ENCODE measurements at regions not wholly inside any gene's neighbourhood (a gene's known extent, or its start where the extent isn't known, plus 50 kb on each side); places are given as distances from the start of the nearest gene placed in this dataset.

DNA sequence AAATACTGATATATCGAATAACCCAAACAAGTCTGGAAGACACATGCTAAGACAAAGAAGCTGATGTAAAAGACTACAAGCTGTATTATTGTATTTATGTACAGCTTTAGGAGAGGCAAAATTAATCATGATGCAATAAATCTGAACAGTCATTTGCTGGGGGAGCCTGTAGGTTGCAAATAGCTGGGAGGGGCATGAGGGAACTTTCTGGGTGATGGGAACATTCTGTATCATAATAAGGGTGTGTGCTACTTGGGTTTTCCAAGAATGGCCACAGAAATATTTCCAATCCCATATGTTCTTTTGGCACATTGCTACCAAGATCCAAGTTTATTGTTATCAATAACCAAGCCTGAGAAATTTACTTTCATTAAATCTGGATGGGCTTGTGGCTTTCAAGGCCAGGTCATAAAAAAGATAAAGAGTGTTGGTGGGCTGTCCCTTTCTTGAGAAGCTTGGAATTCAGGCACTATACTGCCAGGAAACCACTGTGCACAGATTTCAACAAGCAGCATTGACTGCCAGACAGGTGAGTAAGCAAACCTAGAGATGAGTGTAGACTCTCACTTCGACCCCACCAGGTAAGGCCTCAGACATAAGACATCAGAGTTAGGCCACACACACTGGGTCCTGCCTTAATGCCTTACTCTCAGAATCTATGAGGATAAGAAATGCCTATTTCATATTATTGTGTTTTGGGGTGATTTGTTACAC lies 629.7 kb upstream of the FZD8 start:
- H3K36me3 Mint-ChIP-seq (ENCODE audit: low read depth): no peaks in the 10 kb centered on the region
- no peak overlapping the region for H3K27ac Mint-ChIP-seq
- H3K9me3 Mint-ChIP-seq: peaks cover 11% of the 10 kb centered on the region
- no peaks in the 10 kb centered on the region for H3K27me3 Mint-ChIP-seq
- ATAC-seq (replicated peaks): no peak
- no peak overlapping the region for H3K4me3 Mint-ChIP-seq
- no peaks in the 10 kb centered on the region for H3K4me1 Mint-ChIP-seq

DNA sequence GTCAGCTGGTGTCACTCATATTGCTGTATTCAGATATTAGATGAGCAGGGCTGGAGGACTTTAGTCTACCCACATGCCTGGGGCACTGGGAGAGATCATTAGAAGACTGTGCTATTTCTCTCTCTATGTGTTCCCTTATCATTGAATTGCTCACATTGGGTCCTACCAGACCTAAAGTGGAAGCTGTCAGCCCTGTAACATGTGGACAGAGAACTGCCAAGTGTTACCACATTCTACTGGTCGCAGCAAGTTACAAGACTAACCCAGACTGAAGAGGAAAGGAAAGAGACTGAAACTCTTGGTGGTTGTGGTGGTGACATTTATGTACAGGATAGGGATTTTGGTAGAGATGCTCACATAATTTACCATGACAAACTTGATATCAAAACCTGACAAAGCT lies 627.1 kb upstream of the FZD8 start:
- peaks cover 13% of the 10 kb centered on the region for H3K9me3 Mint-ChIP-seq
- no peaks in the 10 kb centered on the region for H3K4me1 Mint-ChIP-seq
- no peak overlapping the region for H3K27ac Mint-ChIP-seq
- H3K36me3 Mint-ChIP-seq (ENCODE audit: low read depth): no peaks in the 10 kb centered on the region
- no peak for ATAC-seq (replicated peaks)
- H3K4me3 Mint-ChIP-seq: no peak overlapping the region
- no peaks in the 10 kb centered on the region for H3K27me3 Mint-ChIP-seq

DNA sequence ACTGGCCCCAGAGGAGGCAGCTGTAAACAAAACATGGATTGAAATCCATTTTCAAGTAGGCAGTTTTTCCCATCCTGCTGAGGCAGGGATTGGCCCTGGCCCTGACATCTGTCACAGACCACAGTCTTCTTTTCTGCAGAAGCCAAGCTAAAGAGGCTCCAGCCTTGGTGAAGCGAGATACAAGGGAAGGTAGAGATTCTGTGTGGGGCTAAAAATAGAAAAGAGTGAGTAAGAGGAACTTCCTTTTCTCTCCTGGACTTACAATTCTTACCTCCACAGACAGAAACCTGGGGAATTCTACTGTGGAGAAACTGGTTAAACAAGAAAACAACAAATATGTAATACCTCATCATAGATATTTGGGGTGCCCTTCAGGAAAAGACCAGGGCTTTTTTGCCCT lies 624.8 kb upstream of the FZD8 start:
- H3K9me3 Mint-ChIP-seq: peaks cover 9% of the 10 kb centered on the region
- H3K36me3 Mint-ChIP-seq (ENCODE audit: low read depth): no peaks in the 10 kb centered on the region
- no peak for ATAC-seq (replicated peaks)
- H3K4me3 Mint-ChIP-seq: no peak overlapping the region
- no peaks in the 10 kb centered on the region for H3K27me3 Mint-ChIP-seq
- no peak overlapping the region for H3K27ac Mint-ChIP-seq
- no peaks in the 10 kb centered on the region for H3K4me1 Mint-ChIP-seq

DNA sequence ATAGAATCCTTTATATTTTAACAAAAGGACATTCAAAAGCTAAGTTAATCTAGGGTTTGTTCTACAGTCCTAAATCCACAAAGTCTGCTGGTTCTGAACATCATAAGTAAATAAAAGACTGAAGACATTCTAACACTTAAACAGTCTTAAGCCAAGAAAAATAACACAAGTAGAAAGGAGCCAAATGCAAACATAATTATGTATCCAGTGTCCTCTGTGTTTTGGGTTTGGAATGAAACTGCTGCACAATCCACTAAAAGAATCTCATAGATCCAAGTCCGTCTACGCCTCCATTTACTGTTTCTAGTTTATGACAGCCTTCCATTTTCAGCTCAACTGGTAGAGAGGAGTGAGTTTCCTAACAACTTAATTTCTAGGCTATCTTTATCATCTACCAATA lies 623.6 kb upstream of the FZD8 start:
- H3K36me3 Mint-ChIP-seq (ENCODE audit: low read depth): no peaks in the 10 kb centered on the region
- no peaks in the 10 kb centered on the region for H3K4me1 Mint-ChIP-seq
- H3K27ac Mint-ChIP-seq: no peak overlapping the region
- peaks cover 9% of the 10 kb centered on the region for H3K9me3 Mint-ChIP-seq
- no peak for ATAC-seq (replicated peaks)
- H3K4me3 Mint-ChIP-seq: no peak overlapping the region
- H3K27me3 Mint-ChIP-seq: no peaks in the 10 kb centered on the region

DNA sequence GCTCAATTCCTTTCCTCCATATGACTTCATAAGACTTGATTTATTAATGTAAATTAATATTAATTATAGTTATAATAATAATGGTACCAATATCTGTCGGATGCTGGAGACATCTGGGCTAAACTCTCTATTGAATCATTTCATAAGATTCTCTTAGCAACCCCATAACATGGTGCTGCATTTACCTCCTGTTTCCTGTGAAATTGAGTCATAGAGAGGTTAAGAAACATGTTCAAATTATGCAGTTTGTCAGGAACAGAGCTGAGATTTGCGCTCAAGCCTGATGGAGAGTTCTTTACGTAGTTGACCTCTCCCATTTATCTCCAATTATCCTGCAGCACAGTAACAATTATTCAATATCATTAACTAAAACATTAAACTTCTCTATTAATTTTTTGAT lies 621.8 kb upstream of the FZD8 start:
- Mint-ChIP-seq H3K4me3 (no peak overlapping the region), H3K36me3 (ENCODE audit: low read depth) (no peaks in the 10 kb centered on the region), H3K27ac (no peak overlapping the region), H3K4me1 (no peaks in the 10 kb centered on the region), H3K9me3 (peaks cover 19% of the 10 kb centered on the region), H3K27me3 (no peaks in the 10 kb centered on the region)
- ATAC-seq (replicated peaks): no peak

DNA sequence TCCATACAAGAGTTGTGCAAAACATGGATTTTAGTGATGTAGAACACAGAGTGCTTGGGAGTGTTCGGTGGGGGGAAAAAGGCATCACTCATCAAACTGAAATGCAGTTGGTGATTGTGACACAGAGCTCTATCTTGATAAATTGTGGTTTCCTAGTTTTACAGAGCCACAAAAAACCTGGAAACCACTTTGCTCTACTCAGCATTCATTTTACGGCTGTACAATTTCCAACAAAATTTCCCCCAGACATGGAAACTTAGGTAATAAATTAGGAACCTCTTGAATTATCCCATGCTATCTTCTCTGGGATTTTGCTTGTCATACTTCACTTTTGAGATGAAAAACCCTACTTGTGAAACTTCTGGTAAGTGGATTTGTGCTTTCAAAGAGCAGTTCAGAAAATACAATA lies 614.9 kb upstream of the FZD8 start:
- H3K9me3 Mint-ChIP-seq: peaks cover 14% of the 10 kb centered on the region
- no peak for ATAC-seq (replicated peaks)
- no peak overlapping the region for H3K4me3 Mint-ChIP-seq
- H3K4me1 Mint-ChIP-seq: no peaks in the 10 kb centered on the region
- H3K27ac Mint-ChIP-seq: no peak overlapping the region
- H3K36me3 Mint-ChIP-seq (ENCODE audit: low read depth): no peaks in the 10 kb centered on the region
- no peaks in the 10 kb centered on the region for H3K27me3 Mint-ChIP-seq

DNA sequence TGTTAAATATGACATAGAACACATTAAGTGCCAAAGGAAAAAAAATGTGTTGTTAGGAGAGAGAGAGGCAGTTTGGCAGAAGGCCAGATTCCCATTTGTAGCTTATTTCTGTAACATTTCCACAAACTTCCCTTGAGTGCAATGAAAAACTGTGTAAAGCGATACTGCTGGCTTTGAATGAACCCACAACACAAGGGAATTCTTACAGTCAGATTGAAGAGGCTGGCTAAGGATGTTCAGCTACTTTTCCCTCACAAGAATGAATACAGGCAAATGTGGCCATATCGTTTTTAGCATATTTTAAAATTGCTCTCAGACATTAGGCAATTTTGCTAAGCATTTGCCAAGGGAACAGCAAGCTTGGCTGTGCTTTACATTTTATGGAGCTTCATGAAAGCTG lies 614.1 kb upstream of the FZD8 start:
- no peak for ATAC-seq (replicated peaks)
- H3K27ac Mint-ChIP-seq: no peak overlapping the region
- H3K27me3 Mint-ChIP-seq: no peaks in the 10 kb centered on the region
- H3K9me3 Mint-ChIP-seq: peaks cover 16% of the 10 kb centered on the region
- H3K4me3 Mint-ChIP-seq: no peak overlapping the region
- H3K36me3 Mint-ChIP-seq (ENCODE audit: low read depth): no peaks in the 10 kb centered on the region
- no peaks in the 10 kb centered on the region for H3K4me1 Mint-ChIP-seq

DNA sequence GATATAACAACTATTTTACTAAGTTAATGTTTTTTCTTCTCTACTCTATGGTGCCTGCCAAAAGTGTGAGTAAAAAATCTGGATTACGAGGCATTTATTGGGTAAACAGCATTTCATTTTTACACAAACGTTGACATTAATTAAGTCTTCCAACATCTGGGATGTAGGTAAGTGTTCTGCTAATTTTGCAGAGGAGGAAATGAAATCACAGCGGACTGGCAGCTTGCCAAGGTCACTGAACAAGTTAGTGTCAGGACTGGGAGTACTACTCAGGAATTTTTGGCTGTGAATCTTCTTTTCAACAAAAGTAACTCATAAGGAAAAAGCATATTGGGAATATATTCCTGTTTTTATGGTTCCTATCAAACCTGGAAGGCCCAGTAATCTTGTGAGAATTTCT lies 612.1 kb upstream of the FZD8 start:
- Mint-ChIP-seq H3K27ac (no peak overlapping the region), H3K4me3 (no peak overlapping the region), H3K36me3 (ENCODE audit: low read depth) (no peaks in the 10 kb centered on the region), H3K27me3 (no peaks in the 10 kb centered on the region), H3K4me1 (no peaks in the 10 kb centered on the region), H3K9me3 (peaks cover 8% of the 10 kb centered on the region)
- no peak for ATAC-seq (replicated peaks)

DNA sequence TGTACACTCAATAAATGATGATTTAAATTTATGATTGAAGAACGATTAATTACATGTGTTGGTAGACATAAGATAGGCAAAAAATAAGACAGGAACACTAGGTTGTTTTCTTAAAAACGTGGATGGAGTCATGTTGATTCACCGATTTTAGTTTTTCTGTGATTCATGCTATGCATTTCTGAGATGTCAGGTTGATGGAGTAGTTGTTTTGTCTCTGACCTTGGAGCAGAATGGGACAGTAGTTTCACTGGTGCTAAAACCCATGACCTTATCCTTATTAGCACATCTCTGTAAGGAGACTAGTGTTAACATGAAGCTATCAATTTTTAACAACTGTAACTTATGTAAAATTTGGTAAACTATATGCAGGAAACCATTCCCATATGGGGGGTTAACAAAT lies 611.6 kb upstream of the FZD8 start:
- Mint-ChIP-seq H3K4me3 (no peak overlapping the region), H3K27ac (no peak overlapping the region), H3K4me1 (no peaks in the 10 kb centered on the region), H3K9me3 (peaks cover 8% of the 10 kb centered on the region), H3K36me3 (ENCODE audit: low read depth) (no peaks in the 10 kb centered on the region), H3K27me3 (no peaks in the 10 kb centered on the region)
- no peak for ATAC-seq (replicated peaks)

DNA sequence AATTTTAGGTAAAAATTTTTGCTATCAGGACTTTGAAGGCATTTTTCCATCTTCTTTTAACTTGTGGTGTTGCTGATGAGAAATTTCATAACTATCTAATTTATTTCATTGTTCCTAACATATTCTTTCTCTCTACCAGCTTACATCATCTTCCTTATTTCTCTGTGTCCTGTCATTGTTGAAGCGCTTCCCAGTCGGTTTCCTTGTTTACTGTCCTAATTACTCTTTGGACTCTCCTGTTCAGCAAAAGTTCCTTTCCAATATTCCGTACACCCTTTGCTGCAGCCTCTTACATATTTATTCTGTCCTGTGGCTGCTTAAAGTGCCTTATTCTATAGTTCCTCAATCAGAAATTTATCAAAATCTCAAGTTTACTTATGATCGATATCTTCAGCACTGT lies 609.0 kb upstream of the FZD8 start:
- H3K4me3 Mint-ChIP-seq: no peak overlapping the region
- no peak for ATAC-seq (replicated peaks)
- H3K9me3 Mint-ChIP-seq: peaks cover 12% of the 10 kb centered on the region
- no peaks in the 10 kb centered on the region for H3K27me3 Mint-ChIP-seq
- no peak overlapping the region for H3K27ac Mint-ChIP-seq
- no peaks in the 10 kb centered on the region for H3K36me3 Mint-ChIP-seq (ENCODE audit: low read depth)
- H3K4me1 Mint-ChIP-seq: no peaks in the 10 kb centered on the region

DNA sequence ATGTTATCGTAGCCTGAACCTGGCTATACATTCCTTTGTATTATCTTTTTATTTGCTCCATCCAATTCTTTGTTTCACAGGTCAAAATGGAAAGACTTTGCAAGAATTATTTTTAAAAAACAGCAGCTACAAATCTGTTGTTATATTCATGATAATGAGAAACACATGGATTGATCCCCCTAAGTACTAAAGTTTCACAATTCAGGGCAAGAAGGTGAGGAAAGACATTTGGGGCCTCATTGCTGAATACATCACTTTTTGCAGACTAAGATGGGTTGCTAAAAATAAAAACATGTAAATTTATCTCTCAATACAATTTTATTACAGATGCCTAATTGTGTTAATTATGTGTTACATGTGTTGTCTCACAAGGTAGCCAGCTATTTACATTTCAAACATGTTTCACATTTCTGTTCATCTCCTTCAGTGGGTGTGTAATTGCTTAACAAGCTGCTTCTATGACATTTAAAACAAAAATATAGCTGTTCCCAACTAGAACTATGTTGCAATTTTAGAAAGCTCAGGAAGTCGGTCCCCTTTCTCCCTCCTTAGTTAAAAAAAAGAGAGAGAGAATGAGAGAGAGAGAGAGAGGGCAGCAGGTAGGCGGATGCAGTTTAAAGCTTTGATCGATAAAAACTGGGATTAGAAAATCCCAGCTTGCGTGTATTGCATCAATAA lies 606.3 kb upstream of the FZD8 start:
- Mint-ChIP-seq H3K4me3 (no peak overlapping the region), H3K9me3 (peaks cover 12% of the 10 kb centered on the region), H3K4me1 (no peaks in the 10 kb centered on the region), H3K27ac (no peak overlapping the region), H3K27me3 (no peaks in the 10 kb centered on the region), H3K36me3 (ENCODE audit: low read depth) (no peaks in the 10 kb centered on the region)
- no peak for ATAC-seq (replicated peaks)

DNA sequence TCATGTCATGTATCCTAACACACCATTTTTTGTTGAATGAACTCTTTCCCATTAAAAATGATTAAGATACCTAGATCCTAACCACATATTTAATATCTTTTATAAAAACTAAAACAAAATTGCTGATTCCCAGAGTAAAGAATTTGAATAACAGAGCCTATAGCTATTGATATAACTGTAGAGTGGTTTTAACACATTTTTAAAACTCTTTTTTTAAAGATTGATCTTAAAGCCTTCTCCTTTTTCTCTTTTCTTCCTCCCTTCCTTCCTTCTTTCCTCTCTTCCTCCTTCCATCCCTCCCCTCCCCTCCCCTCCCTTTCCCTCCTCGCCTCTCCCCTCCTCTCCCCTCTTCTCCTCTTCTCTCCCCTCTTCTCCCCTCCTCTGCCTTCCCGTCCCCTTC lies 605.4 kb upstream of the FZD8 start:
- H3K27me3 Mint-ChIP-seq: no peaks in the 10 kb centered on the region

DNA sequence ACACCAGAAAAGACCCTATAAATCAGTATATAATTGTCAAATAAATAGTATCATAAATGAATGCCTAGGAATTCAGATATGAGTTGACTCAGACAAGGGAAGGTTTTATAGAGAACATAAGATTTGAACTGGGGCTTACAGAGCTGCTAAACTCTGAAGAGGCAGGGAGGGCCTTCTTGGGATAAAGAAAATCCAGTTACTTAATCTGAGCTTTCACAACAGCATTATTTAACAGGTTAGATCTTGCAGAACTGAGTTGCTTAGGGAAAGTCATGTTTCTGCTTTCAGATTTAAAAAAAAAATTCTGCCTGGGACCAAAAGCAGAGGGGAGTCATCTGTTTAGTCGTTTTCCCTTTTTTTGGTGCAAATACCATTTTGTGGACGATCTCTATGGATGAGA lies 594.8 kb upstream of the FZD8 start:
- Mint-ChIP-seq H3K4me1 (no peaks in the 10 kb centered on the region), H3K27ac (no peak overlapping the region), H3K4me3 (no peak overlapping the region), H3K36me3 (ENCODE audit: low read depth) (no peaks in the 10 kb centered on the region), H3K27me3 (no peaks in the 10 kb centered on the region), H3K9me3 (peaks cover 7% of the 10 kb centered on the region)
- no peak for ATAC-seq (replicated peaks)

More for the DNA sequence above, 605.4 kb upstream of the FZD8 start:
- H3K4me1 Mint-ChIP-seq: no peaks in the 10 kb centered on the region
- H3K27ac Mint-ChIP-seq: no peak overlapping the region
- peaks cover 14% of the 10 kb centered on the region for H3K9me3 Mint-ChIP-seq
- ATAC-seq (replicated peaks): no peak
- no peaks in the 10 kb centered on the region for H3K36me3 Mint-ChIP-seq (ENCODE audit: low read depth)
- H3K4me3 Mint-ChIP-seq: no peak overlapping the region

DNA sequence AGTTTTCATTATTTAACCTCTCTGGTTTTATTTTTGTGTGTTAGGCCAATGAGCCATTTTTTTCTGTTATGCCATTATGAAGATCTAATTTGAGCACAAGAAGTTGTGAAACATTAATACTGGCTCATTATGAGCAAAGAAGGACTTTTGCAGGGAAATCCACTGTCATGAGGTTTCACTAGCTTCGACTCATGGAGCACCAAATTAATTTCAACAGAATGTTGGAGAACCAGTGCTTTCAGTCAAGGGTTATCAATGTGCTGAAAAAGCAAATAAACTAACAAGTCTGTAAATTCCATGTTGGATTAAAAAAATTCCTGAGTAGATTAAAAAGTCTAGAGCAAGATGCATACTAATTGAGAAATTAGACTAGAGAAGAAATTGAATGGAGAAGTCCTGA lies 594.2 kb upstream of the FZD8 start:
- no peaks in the 10 kb centered on the region for H3K4me1 Mint-ChIP-seq
- H3K27ac Mint-ChIP-seq: no peak overlapping the region
- peaks cover 9% of the 10 kb centered on the region for H3K9me3 Mint-ChIP-seq
- H3K36me3 Mint-ChIP-seq (ENCODE audit: low read depth): no peaks in the 10 kb centered on the region
- ATAC-seq (replicated peaks): no peak
- no peak overlapping the region for H3K4me3 Mint-ChIP-seq
- no peaks in the 10 kb centered on the region for H3K27me3 Mint-ChIP-seq

DNA sequence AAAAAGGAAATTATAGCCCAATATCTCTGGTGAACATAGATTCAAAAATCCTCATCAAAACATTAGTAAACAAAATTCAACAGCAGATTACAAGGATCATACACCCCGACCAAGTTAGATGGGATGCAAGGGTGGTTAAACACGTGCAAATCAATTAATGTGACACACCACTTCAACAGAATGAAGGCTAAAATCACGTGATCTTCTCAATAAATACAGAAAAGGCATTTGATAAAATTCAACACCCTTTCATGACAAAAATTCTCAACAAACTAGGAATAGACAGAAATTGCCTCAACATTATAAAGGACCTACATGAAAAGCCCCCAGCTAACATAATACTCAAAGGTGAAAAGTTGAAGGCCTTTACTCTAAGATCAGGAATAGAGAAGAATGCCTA lies 590.8 kb upstream of the FZD8 start:
- Mint-ChIP-seq H3K9me3 (peaks cover 14% of the 10 kb centered on the region), H3K4me1 (no peaks in the 10 kb centered on the region), H3K36me3 (ENCODE audit: low read depth) (no peaks in the 10 kb centered on the region), H3K27ac (no peak overlapping the region), H3K27me3 (no peaks in the 10 kb centered on the region), H3K4me3 (no peak overlapping the region)
- no peak for ATAC-seq (replicated peaks)
